NCI-H1105 treated with DMSO at 0.1 percent for 48 hours (cell line): ENCODE measurements at regions not wholly inside any gene's neighbourhood (a gene's known extent, or its start where the extent isn't known, plus 50 kb on each side); places are given as distances from the start of the nearest gene placed in this dataset.

ENCODE experiments used
- DNase-seq: peaks from one replicate; lab custom pipeline; 2025; lab: John Stamatoyannopoulos, UW

GRCh38 chr6:119542037-119542436 lies 192.5 kb upstream of the MAN1A1 start:
- DNase-seq: no peak

DNA sequence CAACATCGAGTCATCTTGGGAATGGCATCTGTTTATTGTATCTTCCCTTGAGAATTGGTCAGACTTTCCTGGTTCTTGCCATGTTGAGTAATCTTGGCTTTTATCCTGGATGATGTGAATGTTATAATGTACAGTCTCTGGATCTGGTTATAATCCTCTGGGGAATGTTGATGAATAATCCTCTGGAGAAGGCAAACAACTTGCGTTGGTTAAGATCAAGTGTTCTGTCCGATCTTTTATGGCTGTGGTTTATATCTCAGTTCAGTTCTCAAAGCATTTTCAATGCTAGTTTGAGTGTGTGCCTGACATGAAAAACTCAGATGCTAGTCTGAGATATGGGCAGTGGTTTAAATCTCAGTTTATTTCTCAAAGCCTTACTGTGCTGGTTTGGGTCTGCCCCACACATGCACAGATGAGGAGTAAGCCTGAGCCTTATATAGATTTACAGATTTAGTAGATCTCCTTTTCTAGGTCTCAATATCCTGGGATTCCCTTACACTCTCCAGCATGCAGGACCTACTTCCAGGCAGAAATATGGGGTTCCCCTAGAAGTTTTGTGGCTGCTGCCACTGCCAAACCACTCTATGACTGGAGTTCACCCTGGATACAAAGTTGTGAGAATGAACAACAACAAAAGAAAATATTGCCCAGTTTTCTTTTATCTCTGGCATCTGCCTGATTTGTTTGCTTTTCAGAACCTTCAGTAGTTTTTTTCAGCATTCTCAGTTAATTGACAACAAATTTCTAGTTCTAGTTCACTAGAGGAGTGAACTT lies 191.8 kb upstream of the MAN1A1 start:
- DNase-seq: no peak

DNA sequence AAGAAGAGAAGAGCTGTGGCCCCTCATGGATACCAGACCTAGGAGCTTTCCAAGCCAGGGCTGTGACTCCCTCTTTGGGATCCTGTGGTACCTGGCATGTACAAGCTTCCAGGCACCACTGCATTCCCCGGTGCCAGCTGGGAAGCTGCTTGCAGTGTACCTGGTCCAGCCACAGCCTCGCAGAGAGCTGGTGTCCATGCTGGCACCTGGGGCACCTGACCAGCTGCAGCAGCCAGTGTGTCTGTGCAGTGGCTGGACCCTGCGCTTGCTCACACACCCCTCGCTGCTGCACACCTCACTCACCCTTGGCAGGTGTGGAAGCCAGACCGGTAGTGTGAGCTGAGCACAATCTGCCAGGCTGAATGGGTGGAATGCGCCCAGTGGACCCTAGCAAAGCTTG lies 190.9 kb upstream of the MAN1A1 start:
- no peak for DNase-seq

GRCh38 chr6:119539066-119539746 lies 189.6 kb upstream of the MAN1A1 start:
- DNase-seq: no peak

DNA sequence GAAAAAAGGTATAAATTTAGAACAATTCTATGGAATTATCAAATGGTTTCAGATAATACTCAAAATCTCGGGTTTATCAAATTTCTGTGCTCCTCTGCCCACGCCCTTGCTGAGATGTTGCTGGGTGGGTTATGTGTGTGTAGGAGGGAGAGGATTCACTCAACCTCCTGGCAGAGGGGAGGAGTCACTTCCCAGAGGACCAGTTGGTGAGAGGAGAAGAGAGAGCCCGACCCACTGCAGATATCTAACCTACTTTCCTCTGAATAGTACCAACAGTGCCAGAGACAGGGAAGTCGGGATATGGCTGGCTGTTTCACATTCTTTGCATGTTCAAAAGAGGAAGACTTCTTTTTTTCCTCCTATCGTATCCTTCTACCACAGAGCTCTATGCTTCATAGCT lies 187.1 kb upstream of the MAN1A1 start:
- DNase-seq: no peak

DNA sequence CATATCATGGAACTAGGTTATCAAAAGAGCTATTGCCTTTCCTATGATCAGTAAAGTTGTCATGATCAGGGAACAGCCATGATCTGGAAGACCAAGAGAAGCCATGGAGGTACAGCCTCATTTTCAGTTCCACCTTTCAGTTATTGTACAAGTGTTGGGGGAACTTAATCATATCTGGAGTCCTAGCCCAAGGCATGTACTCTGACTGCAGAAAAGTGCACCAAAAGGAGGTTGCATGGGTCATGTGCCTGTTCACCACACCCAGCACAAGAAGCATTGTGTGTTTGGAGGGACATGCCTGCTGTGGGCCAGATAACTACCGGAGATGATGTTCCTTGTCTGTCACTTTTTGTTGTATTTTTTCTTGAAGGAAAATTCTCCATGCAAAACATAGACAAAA lies 185.8 kb upstream of the MAN1A1 start:
- no peak for DNase-seq

DNA sequence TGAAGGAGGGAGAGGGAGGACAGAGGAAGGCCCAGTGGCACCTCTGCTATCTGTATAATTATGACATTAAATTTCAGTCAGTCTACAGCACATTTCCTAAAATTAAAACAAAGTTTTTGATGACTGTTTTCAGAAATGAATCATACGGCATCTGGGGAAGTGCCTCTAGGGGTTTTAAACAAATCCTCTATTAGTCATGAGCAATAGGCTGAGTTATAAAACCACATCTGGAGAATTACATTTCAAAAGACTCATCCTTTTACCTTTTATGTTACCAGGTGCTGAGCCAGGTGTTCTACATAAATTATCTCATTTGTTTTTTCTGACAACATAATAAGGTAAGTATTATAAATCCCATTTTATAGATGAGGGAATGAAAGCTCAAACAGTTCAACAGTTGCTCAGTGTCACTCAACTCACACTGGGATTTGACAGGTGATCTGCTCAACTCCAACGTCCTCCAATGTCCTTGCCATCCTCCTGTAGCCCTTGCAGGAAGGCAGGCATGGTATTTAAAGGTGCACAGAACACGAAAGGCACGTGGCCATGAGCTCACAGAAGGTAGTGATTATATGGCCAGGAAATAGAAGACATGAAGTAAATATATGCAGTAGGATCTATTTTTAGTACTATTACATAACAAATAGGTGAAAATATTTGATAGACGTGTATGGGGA lies 184.2 kb upstream of the MAN1A1 start:
- DNase-seq: no peak

GRCh38 chr6:119527231-119527578 lies 177.6 kb upstream of the MAN1A1 start:
- peak; percentile 16 for DNase-seq

DNA sequence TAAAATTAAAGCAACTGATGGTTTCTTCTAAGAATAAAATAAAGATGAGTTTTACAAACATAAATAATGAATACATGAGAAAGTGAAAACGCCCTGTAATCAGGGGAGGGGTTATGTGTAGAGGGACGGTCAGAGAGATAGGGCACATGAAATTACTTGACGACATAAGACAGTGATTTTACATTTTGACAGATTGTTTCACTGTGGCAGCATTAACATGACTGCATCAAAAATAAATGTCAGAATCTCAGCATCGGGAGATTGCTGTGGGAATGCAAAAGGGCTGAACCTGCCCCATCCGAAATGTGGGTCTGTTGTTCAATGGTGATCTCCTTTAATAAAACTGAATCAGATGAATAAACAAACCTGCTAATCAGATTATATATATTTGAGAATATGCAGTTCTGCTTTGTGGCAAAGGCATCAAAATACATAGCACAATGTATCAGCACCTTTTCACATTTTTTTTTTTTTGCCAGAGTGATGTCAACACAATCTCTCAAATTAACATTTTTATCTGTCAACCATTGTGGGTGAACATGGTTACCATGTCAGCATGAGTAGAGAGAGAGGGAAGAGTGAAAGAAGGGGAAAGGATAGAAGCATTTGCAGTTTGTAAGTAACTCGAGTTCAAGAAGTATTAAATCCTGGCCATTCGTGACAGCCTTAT lies 177.1 kb upstream of the MAN1A1 start:
- no peak for DNase-seq

DNA sequence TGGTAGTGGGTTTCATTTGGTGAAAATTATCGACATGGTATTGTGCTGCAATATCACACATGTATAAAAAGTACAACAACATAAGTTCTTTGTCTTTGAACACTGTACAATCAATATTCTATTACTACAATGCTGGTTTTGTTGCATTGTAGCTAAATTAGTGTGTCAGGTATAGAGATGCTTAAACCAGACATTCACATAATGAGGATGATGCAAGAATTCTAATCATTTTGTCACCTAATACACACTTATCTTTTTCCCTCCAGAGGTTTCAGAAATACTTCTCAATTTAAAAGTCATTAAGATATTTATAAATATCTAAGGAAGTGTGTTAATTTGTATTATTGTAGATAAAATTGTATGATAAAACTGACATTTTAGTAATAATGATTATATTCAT lies 174.8 kb upstream of the MAN1A1 start:
- no peak for DNase-seq

GRCh38 chr6:119523556-119523955 lies 174.0 kb upstream of the MAN1A1 start:
- DNase-seq: no peak

DNA sequence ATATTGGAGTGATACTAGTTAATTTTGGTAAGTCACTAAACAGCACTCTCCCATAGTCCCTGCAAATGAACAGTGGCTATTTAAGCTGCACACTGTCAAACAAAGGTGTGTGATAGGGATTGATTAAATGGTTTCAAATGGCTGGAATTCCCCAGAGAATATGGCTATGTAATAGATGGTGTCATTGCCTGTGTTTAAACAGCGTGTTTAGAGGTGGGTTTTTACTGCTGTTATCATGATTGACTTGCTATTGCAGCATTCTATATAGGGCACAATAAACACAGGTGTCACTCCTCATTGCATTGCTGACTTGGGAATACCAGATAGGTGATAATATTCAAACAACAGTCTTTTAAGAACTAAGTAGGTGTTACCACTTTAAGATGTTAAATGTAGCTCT lies 171.7 kb upstream of the MAN1A1 start:
- DNase-seq: no peak

DNA sequence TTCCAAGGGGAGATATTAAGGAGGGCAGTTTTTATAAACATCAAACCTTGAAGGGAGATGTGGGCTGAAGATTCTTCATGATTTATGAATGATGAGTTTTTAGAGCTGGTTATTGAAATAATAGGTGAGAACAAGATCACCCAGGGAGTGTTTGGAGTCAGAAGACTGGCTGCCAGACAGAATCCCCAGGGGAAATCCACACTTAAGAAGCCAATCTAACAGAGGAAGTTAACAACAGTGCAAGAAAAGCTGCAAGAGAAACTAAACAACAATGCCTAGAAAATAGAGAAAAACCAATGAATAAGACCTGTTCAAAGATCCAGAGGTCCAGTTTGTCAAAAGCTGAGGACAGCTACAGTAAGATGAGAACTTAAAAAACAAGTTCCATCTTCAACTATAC lies 167.9 kb upstream of the MAN1A1 start:
- no peak for DNase-seq

GRCh38 chr6:119514345-119514744 lies 164.8 kb upstream of the MAN1A1 start:
- no peak for DNase-seq

GRCh38 chr6:119511024-119511423 lies 161.5 kb upstream of the MAN1A1 start:
- DNase-seq: no peak

DNA sequence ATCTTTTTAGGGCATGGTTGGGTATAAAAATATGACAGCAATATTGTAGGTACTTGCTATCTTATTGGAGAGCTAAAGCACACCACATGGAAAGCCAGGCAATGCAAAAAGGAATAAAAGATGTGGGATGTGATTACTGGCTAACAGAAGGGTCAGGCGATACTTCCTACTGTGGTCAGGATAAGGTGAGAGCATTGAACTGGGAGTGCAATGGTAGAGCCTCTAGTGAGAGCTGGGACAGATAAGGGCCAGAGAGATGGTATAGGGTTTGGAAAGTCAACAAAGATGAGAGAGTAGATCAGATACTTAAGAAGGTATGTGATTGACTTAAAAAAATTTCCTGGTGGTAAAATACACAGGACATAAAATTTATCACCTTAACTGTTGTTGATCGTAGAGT lies 160.7 kb upstream of the MAN1A1 start:
- no peak for DNase-seq

DNA sequence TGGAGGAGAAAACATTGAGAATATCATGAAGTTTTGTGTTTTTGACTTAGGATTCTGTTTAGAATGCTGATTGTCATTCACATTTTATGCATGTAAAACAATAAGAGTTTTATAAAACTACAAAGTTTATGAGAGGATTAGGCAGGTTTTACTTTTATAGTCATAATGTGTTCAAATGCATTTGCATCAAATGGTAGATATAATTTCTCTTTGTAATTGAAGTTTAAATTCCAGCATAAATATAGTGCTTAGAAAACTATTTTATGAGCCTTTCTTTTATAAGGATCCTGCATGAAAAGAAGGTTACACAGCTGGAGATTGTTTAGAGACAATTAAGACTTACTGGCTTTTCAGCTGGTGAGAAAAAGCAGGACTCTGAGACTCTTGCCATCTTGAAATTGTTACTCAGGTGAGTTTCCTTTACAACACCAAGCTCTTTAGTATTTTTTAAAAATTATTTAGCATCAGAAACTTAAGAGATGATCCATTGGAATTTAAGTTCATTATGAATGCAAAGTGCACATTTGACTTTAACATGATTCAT lies 157.1 kb upstream of the MAN1A1 start:
- no peak for DNase-seq

DNA sequence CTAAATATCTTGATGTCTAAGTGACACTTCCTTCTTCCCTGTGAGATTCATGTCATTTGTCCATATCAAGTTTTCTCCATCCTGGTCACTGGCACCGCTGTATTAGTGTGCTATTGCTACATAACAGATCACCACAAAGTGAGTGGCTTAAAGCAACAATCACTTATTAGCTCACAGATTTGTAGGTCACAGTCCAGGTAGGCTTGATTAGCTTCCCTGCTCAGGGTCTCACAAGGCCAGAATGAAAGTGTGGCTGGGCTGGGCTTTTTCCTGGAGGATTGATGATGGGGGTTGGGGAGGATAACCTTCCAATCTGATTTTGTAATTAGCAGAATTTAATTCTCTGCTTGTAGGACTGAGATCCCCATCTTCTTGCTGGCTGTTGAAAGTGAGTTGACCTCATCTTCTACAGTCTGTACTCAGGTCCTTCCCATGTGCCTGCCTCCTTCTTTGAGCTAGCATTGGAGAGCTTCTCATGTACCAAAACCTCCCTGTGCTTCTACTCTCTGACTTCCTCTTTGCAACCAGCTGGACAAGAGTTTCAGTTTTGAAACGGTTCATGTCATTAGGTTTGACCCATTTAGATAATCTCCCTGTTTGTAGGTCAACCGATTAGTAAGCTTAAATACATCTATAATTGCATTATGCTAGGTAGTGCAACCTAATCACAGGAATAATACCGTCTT lies 152.4 kb upstream of the MAN1A1 start:
- DNase-seq: no peak

DNA sequence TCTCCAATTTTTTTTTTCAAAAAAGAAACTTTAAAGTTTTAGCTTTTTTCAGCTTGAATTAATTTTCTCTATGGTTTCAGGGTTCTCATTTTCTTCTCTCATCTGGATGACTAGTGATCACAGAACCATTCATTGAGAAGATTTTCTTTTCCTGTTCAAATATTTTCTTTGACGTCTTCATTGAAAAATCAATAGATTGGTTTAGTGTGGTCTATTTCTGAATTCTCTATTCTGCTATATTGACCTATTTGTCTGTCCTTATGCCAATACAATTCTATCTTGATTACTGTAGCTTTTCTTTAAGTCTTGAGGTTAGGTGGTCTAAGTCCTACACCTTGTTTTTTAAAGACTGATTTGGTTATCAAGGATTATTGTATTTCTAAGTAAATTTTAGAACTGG lies 150.2 kb upstream of the MAN1A1 start:
- DNase-seq: no peak

GRCh38 chr6:119497988-119498727 lies 148.6 kb upstream of the MAN1A1 start:
- no peak for DNase-seq

- no peak for DNase-seq
These were observed 145.7 kb upstream of the MAN1A1 start for GRCh38 chr6:119495230-119495683.
